CD4-positive, alpha-beta T cell treated with Interleukin-15 for 1 hour (primary cell): ENCODE measurements at regions not wholly inside any gene's neighbourhood (a gene's known extent, or its start where the extent isn't known, plus 50 kb on each side); places are given as distances from the start of the nearest gene placed in this dataset.
"Not testable (repeated sequence)": the region's sequence is repeated elsewhere in the genome, so short reads cannot be mapped to it uniquely, and the experiment has no call there.

Experiments
- DNase-seq: peaks from one replicate; pipeline ENCODE4 v3.0.0-alpha.2; 2020

DNA sequence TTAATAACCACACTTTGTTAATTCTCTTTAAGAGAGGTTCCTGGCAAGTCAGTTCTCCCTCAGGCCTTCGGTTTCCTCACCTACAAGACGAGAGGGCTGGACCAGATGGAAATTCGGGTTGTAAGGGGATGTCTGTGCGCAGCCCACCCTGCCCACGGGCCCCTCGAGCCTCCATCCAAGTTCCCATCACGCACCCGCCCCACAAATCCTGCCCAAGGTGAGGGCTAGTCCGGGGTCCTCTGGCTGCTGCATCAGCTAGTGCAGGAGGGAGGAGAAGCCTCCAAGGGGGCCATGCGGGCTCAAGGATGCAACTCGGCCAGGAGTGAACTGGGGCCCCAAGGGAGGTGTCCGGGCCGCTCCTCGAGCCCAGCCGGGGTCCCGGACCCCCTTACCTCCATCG is 169.6 kb upstream of the TP53TG3 start:
- not testable (repeated sequence) for DNase-seq

GRCh38 chr16:32842844-32843243 is 166.9 kb upstream of the TP53TG3 start:
- not testable (repeated sequence) for DNase-seq

GRCh38 chr16:32807280-32807679 is 131.3 kb upstream of the TP53TG3 start:
- DNase-seq: not testable (repeated sequence)

DNA sequence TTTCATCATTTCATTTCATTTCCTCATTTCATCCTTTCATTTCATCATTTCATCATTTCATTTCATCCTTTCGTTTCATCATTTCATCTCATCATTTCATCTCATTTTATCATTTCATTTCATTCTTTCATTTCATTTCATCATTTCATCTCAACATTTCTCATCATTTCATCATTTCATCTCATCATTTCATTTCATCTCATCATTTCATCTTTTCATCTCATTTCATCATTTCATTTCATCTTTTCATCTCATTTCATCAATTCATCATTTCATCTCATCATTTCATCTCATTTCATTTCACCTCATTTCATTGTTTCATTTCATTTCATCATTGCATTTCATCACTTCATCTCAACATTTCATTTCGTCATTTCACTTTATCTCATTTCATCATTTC is 129.7 kb upstream of the TP53TG3 start:
- not testable (repeated sequence) for DNase-seq
